WTC11 (cell line): ENCODE measurements at regions not wholly inside any gene's neighbourhood (a gene's known extent, or its start where the extent isn't known, plus 50 kb on each side); places are given as distances from the start of the nearest gene placed in this dataset.

Source experiments
- ATF1 ChIP-seq: sonication (generic); formaldehyde crosslinking; IDR thresholded peaks from 2 replicates; pipeline ENCODE4 v1.8.1; 2023; ENCODE audit warnings: mild to moderate bottlenecking, moderate library complexity, missing genetic modification reagents
- CREB1 ChIP-seq: sonication (generic); formaldehyde crosslinking; IDR thresholded peaks from 2 replicates; pipeline ENCODE4 v1.8.0; 2023; ENCODE audit warnings: mild to moderate bottlenecking, missing genetic modification reagents
- CREM ChIP-seq: sonication (generic); formaldehyde crosslinking; IDR thresholded peaks from 2 replicates; pipeline ENCODE4 v1.8.1; 2022; ENCODE audit warnings: mild to moderate bottlenecking, missing genetic modification reagents, moderate library complexity
- ESRRA ChIP-seq: sonication (generic); formaldehyde crosslinking; IDR thresholded peaks from 2 replicates; pipeline ENCODE4 v1.8.1; 2022; ENCODE audit warnings: mild to moderate bottlenecking, missing genetic modification reagents, borderline replicate concordance
- ETV6 ChIP-seq: sonication (generic); formaldehyde crosslinking; IDR thresholded peaks from 2 replicates; pipeline ENCODE4 v1.8.1; 2022; ENCODE audit warnings: mild to moderate bottlenecking, missing genetic modification reagents
- JAZF1 ChIP-seq: fragments of 250-450 bp; sonication (Bioruptor Pico); IDR thresholded peaks from 2 replicates; pipeline ENCODE4 v1.9.0; 2021; ENCODE audit warnings: moderate library complexity, mild to moderate bottlenecking, inconsistent platforms
- JUN ChIP-seq: sonication (generic); formaldehyde crosslinking; IDR thresholded peaks from 2 replicates; pipeline ENCODE4 v1.8.0; 2023; ENCODE audit warnings: mild to moderate bottlenecking, missing genetic modification reagents
- MAX ChIP-seq: sonication (generic); formaldehyde crosslinking; IDR thresholded peaks from 2 replicates; pipeline ENCODE4 v1.8.0; 2022; ENCODE audit warnings: mild to moderate bottlenecking, missing genetic modification reagents
- MXD4 ChIP-seq: fragments of 250-450 bp; sonication (Bioruptor Pico); IDR thresholded peaks from 2 replicates; pipeline ENCODE4 v1.8.0; 2021; ENCODE audit warnings: mild to moderate bottlenecking, moderate library complexity, borderline replicate concordance
- RORB ChIP-seq: fragments of 250-450 bp; sonication (Bioruptor Pico); IDR thresholded peaks from 2 replicates; pipeline ENCODE4 v1.9.0; 2021; ENCODE audit warnings: mild to moderate bottlenecking
- TF ChIP-seq, protein P1 (sequence below): fragments of 200-600 bp; IDR thresholded peaks from 2 replicates; pipeline ENCODE4 v1.8.0; 2022; ENCODE audit warnings: antibody characterized with exemption
- TF ChIP-seq, protein P2 (sequence below): sonication (generic); formaldehyde crosslinking; IDR thresholded peaks from 2 replicates; pipeline ENCODE4 v1.8.1; 2022; ENCODE audit warnings: mild to moderate bottlenecking, moderate library complexity, missing genetic modification reagents

- TF ChIP-seq, protein P1, sequence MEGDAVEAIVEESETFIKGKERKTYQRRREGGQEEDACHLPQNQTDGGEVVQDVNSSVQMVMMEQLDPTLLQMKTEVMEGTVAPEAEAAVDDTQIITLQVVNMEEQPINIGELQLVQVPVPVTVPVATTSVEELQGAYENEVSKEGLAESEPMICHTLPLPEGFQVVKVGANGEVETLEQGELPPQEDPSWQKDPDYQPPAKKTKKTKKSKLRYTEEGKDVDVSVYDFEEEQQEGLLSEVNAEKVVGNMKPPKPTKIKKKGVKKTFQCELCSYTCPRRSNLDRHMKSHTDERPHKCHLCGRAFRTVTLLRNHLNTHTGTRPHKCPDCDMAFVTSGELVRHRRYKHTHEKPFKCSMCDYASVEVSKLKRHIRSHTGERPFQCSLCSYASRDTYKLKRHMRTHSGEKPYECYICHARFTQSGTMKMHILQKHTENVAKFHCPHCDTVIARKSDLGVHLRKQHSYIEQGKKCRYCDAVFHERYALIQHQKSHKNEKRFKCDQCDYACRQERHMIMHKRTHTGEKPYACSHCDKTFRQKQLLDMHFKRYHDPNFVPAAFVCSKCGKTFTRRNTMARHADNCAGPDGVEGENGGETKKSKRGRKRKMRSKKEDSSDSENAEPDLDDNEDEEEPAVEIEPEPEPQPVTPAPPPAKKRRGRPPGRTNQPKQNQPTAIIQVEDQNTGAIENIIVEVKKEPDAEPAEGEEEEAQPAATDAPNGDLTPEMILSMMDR, result no peak
- TF ChIP-seq CREM (no peak), JUN (no peak), MAX (CRISPR knock-in tag) (no peak), RORB (CRISPR knock-in tag) (no peak), JAZF1 (no peak), MXD4 (CRISPR knock-in tag) (no peak), ATF1 (no peak), ETV6 (no peak), CREB1 (CRISPR knock-in tag) (no peak), ESRRA (CRISPR knock-in tag) (no peak)
- TF ChIP-seq, protein P2, sequence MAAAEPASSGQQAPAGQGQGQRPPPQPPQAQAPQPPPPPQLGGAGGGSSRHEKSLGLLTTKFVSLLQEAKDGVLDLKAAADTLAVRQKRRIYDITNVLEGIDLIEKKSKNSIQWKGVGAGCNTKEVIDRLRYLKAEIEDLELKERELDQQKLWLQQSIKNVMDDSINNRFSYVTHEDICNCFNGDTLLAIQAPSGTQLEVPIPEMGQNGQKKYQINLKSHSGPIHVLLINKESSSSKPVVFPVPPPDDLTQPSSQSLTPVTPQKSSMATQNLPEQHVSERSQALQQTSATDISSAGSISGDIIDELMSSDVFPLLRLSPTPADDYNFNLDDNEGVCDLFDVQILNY (CRISPR knock-in tag), result no peak
Measured at GRCh38 chr12:82620917-82621316, 65.8 kb upstream of the TMTC2 start.
